GM19452 (cell line): ENCODE measurements at regions not wholly inside any gene's neighbourhood (a gene's known extent, or its start where the extent isn't known, plus 50 kb on each side); places are given as distances from the start of the nearest gene placed in this dataset.
A peak's percentile ranks its signal among the peaks of the same experiment; 100 is the strongest.

ENCODE experiments used
- ATAC-seq: cut with Tn5 transposase; IDR thresholded peaks from one replicate; pipeline ENCODE4 v1.9.1; 2021; ENCODE audit not compliant: unreplicated experiment

DNA sequence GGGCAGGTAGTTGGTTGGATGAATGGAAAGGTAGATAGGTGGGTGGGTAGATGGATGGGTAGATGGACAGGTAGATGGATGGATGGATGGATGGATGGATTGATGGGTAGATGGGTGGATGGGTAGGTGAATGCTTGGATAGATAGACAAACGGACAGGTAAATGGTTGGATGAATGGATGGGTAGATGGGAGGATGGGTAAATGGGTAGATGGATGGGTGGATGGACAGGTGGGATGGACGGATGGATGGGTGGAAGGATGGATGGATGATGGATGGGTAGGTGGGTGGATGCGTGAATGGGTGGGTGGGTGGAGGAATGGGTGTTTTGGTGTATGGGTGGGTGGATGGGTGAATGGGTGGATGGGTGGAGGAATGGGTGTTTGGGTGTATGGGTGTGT, 50.1 kb upstream of the ASAP2 start:
- no peak for ATAC-seq

GRCh38 chr2:9154061-9154460, 52.6 kb upstream of the ASAP2 start:
- ATAC-seq, result no peak

GRCh38 chr2:9153643-9153980, 53.0 kb upstream of the ASAP2 start:
- no peak for ATAC-seq

- ATAC-seq, result no peak
These were observed 53.5 kb upstream of the ASAP2 start for GRCh38 chr2:9152975-9153642.

GRCh38 chr2:9150906-9151305, 55.7 kb upstream of the ASAP2 start:
- ATAC-seq, result no peak

GRCh38 chr2:9150568-9150900, 56.1 kb upstream of the ASAP2 start:
- no peak for ATAC-seq

GRCh38 chr2:9149726-9150567, 56.7 kb upstream of the ASAP2 start:
- ATAC-seq, result no peak

- no peak for ATAC-seq
These were observed 57.3 kb upstream of the ASAP2 start for GRCh38 chr2:9149388-9149660.

DNA sequence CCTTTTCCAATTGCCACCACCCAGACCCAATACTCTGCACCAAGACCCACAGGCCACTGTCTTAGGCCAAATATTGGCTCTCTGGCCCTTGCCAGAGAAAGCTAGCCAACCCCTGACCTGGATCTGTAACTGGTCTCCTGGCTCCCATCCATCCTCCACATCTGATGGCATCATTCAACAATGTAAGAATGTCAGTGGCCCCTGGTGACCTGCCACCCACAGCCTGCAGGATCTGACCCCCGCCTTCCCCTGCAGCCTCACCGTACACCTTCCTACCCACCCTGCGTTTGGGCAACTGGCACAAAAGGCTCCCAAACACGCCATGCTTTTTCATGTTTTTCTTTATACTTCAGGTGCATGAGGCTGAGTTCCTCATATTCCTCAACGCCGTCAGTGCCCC, 60.0 kb upstream of the ASAP2 start:
- no peak for ATAC-seq

DNA sequence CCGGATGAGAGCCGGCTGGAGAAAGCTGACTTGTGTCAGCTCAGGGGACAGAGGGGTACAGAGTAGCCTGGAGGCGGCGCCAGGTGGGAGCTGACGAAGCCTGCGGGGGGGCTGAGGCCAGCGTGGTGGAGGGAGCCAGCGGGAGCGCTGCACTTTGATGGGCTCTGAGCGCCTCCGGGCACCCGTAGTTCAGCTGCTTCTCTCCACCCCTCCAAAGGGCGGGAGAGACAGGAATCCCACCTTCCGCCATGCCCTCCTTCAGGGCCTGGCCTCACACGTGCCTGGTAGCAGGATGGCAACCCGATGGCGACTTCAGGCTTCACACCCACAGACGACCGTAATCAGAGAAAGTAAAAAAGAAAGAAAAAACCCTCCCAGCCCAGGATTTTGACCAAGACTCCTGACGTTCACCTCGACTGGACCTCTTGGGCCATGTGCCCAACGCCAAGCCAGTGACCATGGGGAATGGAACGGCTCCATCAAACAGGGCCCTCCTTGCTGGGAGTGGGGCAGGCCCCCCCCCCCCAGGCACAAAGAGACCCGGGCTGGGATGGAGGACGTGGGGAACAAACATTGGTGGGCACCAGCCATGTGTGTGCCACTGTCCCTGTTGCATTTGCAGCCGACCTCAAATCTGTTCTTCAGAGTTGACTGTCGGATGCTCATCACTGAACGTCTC, 60.7 kb upstream of the ASAP2 start:
- no peak for ATAC-seq

GRCh38 chr2:9145109-9145751, 61.4 kb upstream of the ASAP2 start:
- ATAC-seq, result no peak

GRCh38 chr2:9144617-9145016, 62.0 kb upstream of the ASAP2 start:
- no peak for ATAC-seq

GRCh38 chr2:9144046-9144445, 62.6 kb upstream of the ASAP2 start:
- ATAC-seq, result no peak

DNA sequence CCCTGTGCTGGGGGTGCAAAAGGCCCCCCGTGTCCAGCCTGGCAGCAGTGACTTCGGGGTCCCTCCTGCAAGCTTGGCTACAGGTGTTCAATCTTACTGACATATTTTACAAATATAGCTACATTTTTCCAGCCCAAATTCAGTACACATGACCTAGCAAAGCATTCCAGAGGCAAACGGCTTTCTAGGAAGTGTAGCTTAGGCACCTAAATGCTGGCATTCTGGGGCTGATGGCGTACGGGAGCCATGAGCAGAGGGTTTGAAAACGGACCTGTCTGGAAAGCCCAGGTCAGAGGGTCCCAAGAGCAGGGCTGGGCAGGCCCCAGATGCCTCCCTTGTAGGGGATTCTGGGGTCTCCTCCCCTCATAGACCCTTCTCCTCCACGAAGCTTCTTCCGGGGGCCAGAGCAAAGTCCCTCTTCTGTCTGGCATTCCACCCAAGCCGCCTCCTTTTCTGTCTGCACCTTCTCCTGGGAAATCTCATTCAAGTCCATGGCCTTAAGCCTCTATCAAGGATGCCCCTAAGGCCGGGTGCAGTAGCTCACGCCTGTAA, 63.3 kb upstream of the ASAP2 start:
- peak; percentile 8 for ATAC-seq

GRCh38 chr2:9142551-9143263, 63.9 kb upstream of the ASAP2 start:
- peak; percentile 92 for ATAC-seq

- ATAC-seq, result no peak
These were observed 64.7 kb upstream of the ASAP2 start for GRCh38 chr2:9141706-9142460.

DNA sequence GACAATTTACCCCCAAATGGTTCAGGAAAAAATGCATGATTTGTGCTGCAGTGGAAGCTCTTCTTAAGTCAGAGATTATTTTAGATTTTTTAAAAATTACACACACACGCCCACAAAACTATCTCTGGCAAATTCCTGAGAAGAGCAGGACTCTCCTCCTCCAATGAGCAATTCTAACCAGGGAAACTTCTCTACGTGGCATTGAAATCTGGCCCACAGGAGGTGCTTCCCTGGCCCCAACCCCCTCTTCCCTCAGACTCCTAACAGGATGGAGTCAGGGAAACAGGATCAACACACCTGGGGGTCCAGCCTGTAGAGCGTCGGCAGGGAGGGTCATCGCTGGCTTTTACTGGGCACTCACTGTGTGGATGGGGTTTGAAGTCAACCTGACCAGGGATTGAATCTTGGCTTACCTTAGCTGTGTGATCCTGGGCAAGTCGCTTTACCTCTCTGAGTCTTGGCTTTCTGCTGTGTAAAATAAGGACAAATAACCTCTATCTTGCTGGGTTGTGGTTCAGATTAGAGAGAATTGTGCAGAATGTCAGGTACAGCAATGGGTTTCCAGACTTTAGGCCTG, 65.4 kb upstream of the ASAP2 start:
- ATAC-seq, result no peak

DNA sequence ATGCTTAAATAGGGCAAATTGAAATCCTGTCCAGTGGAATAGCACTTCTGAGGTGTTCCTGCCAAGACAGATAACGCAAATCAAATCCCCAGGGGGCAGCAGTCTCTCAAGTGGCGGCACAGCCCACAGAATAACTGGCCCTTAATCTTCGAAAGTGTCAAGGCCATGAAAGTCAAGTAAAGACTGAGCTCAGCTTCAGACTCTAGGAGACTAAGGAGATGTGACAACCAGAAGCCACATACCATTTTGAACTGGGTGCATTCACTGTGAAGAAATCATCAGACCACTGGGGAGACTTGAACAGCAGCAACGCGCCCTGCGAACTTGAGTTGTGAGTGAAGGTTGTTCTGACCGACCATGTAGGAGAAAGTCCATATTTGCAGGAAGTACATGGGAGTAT, 66.0 kb upstream of the ASAP2 start:
- no peak for ATAC-seq

DNA sequence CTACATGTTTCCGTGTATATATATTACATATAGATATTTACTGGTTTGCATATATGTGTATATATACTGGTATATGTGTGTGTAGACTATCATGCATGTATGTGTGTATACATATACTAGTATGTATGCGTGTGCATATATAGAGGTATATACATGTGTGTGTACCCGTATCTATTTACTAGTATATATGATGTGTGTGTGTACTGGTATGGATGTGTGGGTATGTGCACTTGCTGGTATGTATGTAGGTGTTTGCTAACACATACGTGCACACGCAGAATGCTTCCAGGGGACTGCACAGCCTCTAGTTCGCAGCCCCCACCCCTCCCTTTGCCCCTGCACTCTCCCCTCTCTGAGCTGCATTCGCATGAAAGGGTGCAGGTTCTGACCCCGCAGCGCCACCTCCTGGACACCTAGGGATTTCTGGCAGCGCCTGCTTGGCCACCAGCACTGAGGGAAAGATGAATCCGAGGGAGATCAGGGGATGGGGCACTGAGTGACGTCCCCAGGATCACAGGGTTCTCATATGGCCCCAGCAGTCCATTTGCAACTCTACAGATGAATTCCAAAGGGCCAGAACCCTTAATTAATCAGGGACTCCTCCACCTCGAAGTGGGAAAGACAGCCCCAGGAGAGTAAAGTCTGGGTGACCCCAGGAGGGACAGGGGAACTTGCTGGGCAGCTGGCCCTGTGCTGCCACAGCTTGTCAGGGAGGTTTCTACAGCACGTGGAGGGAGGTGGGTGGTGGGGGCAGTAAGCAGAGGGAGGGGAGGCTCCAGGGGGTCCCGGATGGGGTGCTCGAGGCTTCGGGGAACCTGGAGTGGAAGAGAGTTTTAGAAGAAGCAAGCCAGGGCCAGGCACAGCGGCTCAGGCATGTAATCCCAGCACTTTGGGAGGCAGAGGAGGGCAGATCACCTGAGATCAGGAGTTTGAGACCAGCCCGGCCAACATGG, 66.8 kb upstream of the ASAP2 start:
- no peak for ATAC-seq
